IMR-90 (cell line): ENCODE measurements at regions not wholly inside any gene's neighbourhood (a gene's known extent, or its start where the extent isn't known, plus 50 kb on each side); places are given as distances from the start of the nearest gene placed in this dataset.

ENCODE experiments used
- ATAC-seq: fragments of 200-7000 bp; cut with Tn5 transposase; 2 replicates; pipeline ENCODE4 v1.9.1; 2020; ENCODE audit warnings: low read depth, mild to moderate bottlenecking, moderate library complexity
- BruUV-seq: library from RNA; stranded (reverse); fragments of 400-500 nt; replicated peaks from 2 replicates; lab custom pipeline; 2021; lab: Mats Ljungman, UMichigan
- CTCF ChIA-PET: fragments of 300-600 bp; formaldehyde crosslinking; extraction: SDS; loops from one replicate; lab custom pipeline; 2021; ENCODE audit warnings: antibody characterized with exemption; lab: Yijun Ruan, JAX
- POLR2A ChIA-PET: fragments of 300-600 bp; sonication (Branson Sonifier 250); formaldehyde crosslinking; loops from one replicate; lab custom pipeline; 2022; ENCODE audit warnings: antibody characterized with exemption; ENCODE audit not compliant: unreplicated experiment; lab: Charles Lee
- DNase-seq: peaks from one replicate; pipeline ENCODE4 v3.0.0; 2013
- H2AFZ ChIP-seq: replicated peaks from 2 replicates; pipeline ENCODE3; 2013; ENCODE audit warnings: low read length, mild to moderate bottlenecking; ENCODE audit not compliant: poor library complexity
- H2AK5ac ChIP-seq: 2 replicates; pipeline ENCODE4 v1.6.1; 2013; ENCODE audit warnings: low read depth, low read length, inconsistent platforms
- H2AK9ac ChIP-seq: replicated peaks from 2 replicates; pipeline ENCODE3; 2013; ENCODE audit warnings: mild to moderate bottlenecking, low read depth, low read length, moderate library complexity; ENCODE audit not compliant: poor library complexity
- H2BK120ac ChIP-seq: 2 replicates; pipeline ENCODE4 v1.6.1; 2013; ENCODE audit warnings: low read depth, low read length, inconsistent platforms
- H2BK15ac ChIP-seq: 3 replicates; pipeline ENCODE4 v1.6.1; 2013; ENCODE audit warnings: low read depth, low read length, inconsistent platforms
- H2BK20ac ChIP-seq: 2 replicates; pipeline ENCODE4 v1.6.1; 2013; ENCODE audit warnings: low read depth, mild to moderate bottlenecking, inconsistent platforms, low read length, moderate library complexity
- H2BK5ac ChIP-seq: 2 replicates; pipeline ENCODE4 v1.6.1; 2013; ENCODE audit warnings: mild to moderate bottlenecking, low read depth, low read length, inconsistent platforms; ENCODE audit not compliant: poor library complexity, severe bottlenecking
- H3K14ac ChIP-seq: replicated peaks from 2 replicates; pipeline ENCODE4 v1.6.1; 2013; ENCODE audit warnings: low read depth, low read length, inconsistent platforms
- H3K18ac ChIP-seq: 2 replicates; pipeline ENCODE4 v1.6.1; 2013; ENCODE audit warnings: low read depth, low read length, control low read depth
- H3K23ac ChIP-seq: 2 replicates; pipeline ENCODE4 v1.6.1; 2013; ENCODE audit warnings: low read depth, low read length, inconsistent platforms
- H3K27ac ChIP-seq: 2 replicates; pipeline ENCODE4 v1.5.1; 2013; ENCODE audit warnings: mild to moderate bottlenecking, control low read depth, low read length; ENCODE audit not compliant: insufficient read depth
- H3K27me3 ChIP-seq: 2 replicates; pipeline ENCODE4 v1.6.1; 2013; ENCODE audit warnings: low read length; ENCODE audit not compliant: control insufficient read depth, insufficient read depth
- H3K36me3 ChIP-seq: 2 replicates; pipeline ENCODE4 v1.6.1; 2013; ENCODE audit warnings: low read length, mixed read lengths; ENCODE audit not compliant: control insufficient read depth, insufficient read depth
- H3K4ac ChIP-seq: 2 replicates; pipeline ENCODE4 v1.6.1; 2013; ENCODE audit warnings: low read depth, low read length, inconsistent platforms
- H3K4me1 ChIP-seq: 2 replicates; pipeline ENCODE4 v1.6.1; 2013; ENCODE audit warnings: low read length, mixed read lengths; ENCODE audit not compliant: control insufficient read depth, insufficient read depth
- H3K4me2 ChIP-seq: 2 replicates; pipeline ENCODE4 v1.6.1; 2013; ENCODE audit warnings: low read depth, mild to moderate bottlenecking, control low read depth, low read length, moderate library complexity
- H3K4me3 ChIP-seq: 2 replicates; pipeline ENCODE4 v1.5.1; 2013; ENCODE audit warnings: low read depth, mild to moderate bottlenecking, control low read depth, low read length, moderate library complexity; ENCODE audit not compliant: insufficient read depth
- H3K56ac ChIP-seq: 2 replicates; pipeline ENCODE4 v1.6.1; 2013; ENCODE audit warnings: low read length, inconsistent platforms; ENCODE audit not compliant: insufficient read depth; ENCODE audit errors: extremely low read depth
- H3K79me1 ChIP-seq, 2 experiments: 2 replicates each; pipeline ENCODE4 v1.6.1; 2013; ENCODE audit warnings: low read length in 2 of 2, inconsistent platforms in 1 of 2, low read depth in 1 of 2
- H3K9ac ChIP-seq: 2 replicates; pipeline ENCODE4 v1.6.1; 2013; ENCODE audit warnings: low read depth, low read length, control low read depth
- H3K9me1 ChIP-seq: 2 replicates; pipeline ENCODE4 v1.6.1; 2013; ENCODE audit warnings: low read length, inconsistent platforms; ENCODE audit not compliant: insufficient read depth
- H3K9me3 ChIP-seq: 2 replicates; pipeline ENCODE4 v1.6.1; 2013; ENCODE audit warnings: low read length; ENCODE audit not compliant: control insufficient read depth, insufficient read depth
- H4K20me1 ChIP-seq: 2 replicates; pipeline ENCODE4 v1.6.1; 2013; ENCODE audit warnings: low read length, inconsistent platforms; ENCODE audit not compliant: insufficient read depth
- H4K5ac ChIP-seq: 2 replicates; pipeline ENCODE4 v1.6.1; 2013; ENCODE audit warnings: mild to moderate bottlenecking, low read depth, low read length, control low read depth
- H4K8ac ChIP-seq, 2 experiments: 2 replicates each; pipeline ENCODE4 v1.6.1; 2013; ENCODE audit warnings: low read depth in 2 of 2, low read length in 2 of 2, control low read depth in 1 of 2, inconsistent platforms in 1 of 2
- H4K91ac ChIP-seq: 2 replicates; pipeline ENCODE4 v1.6.1; 2013; ENCODE audit warnings: low read depth, low read length, inconsistent platforms; ENCODE audit not compliant: insufficient read depth
- BHLHE40 ChIP-seq: fragments of 150-350 bp; IDR thresholded peaks from 2 replicates; pipeline ENCODE4 v1.6.1; 2016; ENCODE audit warnings: mild to moderate bottlenecking, low read depth, low read length
- CEBPB ChIP-seq: IDR thresholded peaks from 2 replicates; pipeline ENCODE4 v1.6.1; 2012; ENCODE audit warnings: low read depth, low read length, improper control_type of control experiment
- CHD1 ChIP-seq: IDR thresholded peaks from 2 replicates; pipeline ENCODE4 v1.6.1; 2012; ENCODE audit warnings: low read depth, low read length, improper control_type of control experiment
- CTCF ChIP-seq: conservative IDR thresholded peaks from 2 replicates; pipeline ENCODE4 v1.5.1; 2012; ENCODE audit warnings: mild to moderate bottlenecking, low read depth, low read length, improper control_type of control experiment
- ELK1 ChIP-seq: fragments of 150-350 bp; IDR thresholded peaks from 2 replicates; pipeline ENCODE4 v1.6.1; 2016; ENCODE audit warnings: low read depth, mild to moderate bottlenecking, low read length, moderate library complexity, borderline replicate concordance
- FOS ChIP-seq: fragments of 150-350 bp; IDR thresholded peaks from 2 replicates; pipeline ENCODE4 v1.6.1; 2016; ENCODE audit warnings: low read depth, low read length
- MAFK ChIP-seq: IDR thresholded peaks from 2 replicates; pipeline ENCODE4 v1.6.1; 2012; ENCODE audit warnings: low read depth, low read length, improper control_type of control experiment
- MAZ ChIP-seq: IDR thresholded peaks from 2 replicates; pipeline ENCODE4 v1.6.1; 2012; ENCODE audit warnings: low read depth, mild to moderate bottlenecking, low read length, improper control_type of control experiment, moderate library complexity, borderline replicate concordance
- MXI1 ChIP-seq: IDR thresholded peaks from 2 replicates; pipeline ENCODE4 v1.6.1; 2012; ENCODE audit warnings: low read depth, mild to moderate bottlenecking, low read length, moderate library complexity, borderline replicate concordance
- NFE2L2 ChIP-seq: fragments of 150-350 bp; IDR thresholded peaks from 2 replicates; pipeline ENCODE4 v1.6.1; 2016; ENCODE audit warnings: low read depth, mild to moderate bottlenecking, low read length
- POLR2A ChIP-seq: IDR thresholded peaks from 2 replicates; pipeline ENCODE4 v1.6.1; 2012; ENCODE audit warnings: mild to moderate bottlenecking, low read depth, low read length
- RAD21 ChIP-seq: IDR thresholded peaks from 2 replicates; pipeline ENCODE4 v1.6.1; 2012; ENCODE audit warnings: low read length, improper control_type of control experiment
- RCOR1 ChIP-seq: IDR thresholded peaks from 2 replicates; pipeline ENCODE4 v1.6.1; 2012; ENCODE audit warnings: mild to moderate bottlenecking, low read length, improper control_type of control experiment; ENCODE audit not compliant: insufficient replicate concordance
- RFX5 ChIP-seq: IDR thresholded peaks from 2 replicates; pipeline ENCODE4 v1.8.0; 2012; ENCODE audit warnings: low read depth, mild to moderate bottlenecking, low read length, moderate library complexity
- SMC3 ChIP-seq: fragments of 150-350 bp; IDR thresholded peaks from 2 replicates; pipeline ENCODE4 v1.6.1; 2016; ENCODE audit warnings: low read depth, mild to moderate bottlenecking, antibody characterized with exemption, low read length, moderate library complexity
- USF2 ChIP-seq: fragments of 150-350 bp; IDR thresholded peaks from 2 replicates; pipeline ENCODE4 v1.6.1; 2017; ENCODE audit warnings: mild to moderate bottlenecking, antibody characterized with exemption, low read length, low read depth
- WGBS, 2 experiments: methylation state at CpG; one replicate each; pipeline versions ENCODE4 v1.1.5 to v1.1.7; 2013; ENCODE audit warnings: missing lambda C conversion rate in 2 of 2; ENCODE audit not compliant: insufficient read length in 1 of 2; ENCODE audit errors: extremely low coverage in 2 of 2; 5-methylcytosine and 5-hydroxymethylcytosine counted together
- dilution Hi-C: fragments of 300-500 bp; cut with HindIII; formaldehyde crosslinking; loops from one replicate; pipeline ENCODE4 v1.14.3; 2018; ENCODE audit warnings: low sequenced_read_pairs; ENCODE audit not compliant: unreplicated experiment
- in situ Hi-C: fragments of 300-500 bp; cut with MboI; formaldehyde crosslinking; loops from 3 replicates; pipeline ENCODE4 v1.14.3; 2019; ENCODE audit warnings: low sequenced_read_pairs, inconsistent platforms, mixed read lengths
- intact Hi-C: fragments of 100-400 bp; cut with micrococcal nuclease; formaldehyde crosslinking; loops from 2 replicates; pipeline ENCODE4 v1.10.0; 2022

GRCh38 chr3:106182950-106183511, 314.2 kb upstream of the CBLB start:
- Histone ChIP-seq H3K4ac (no peak overlapping the region), H3K56ac (no peak overlapping the region), H3K9ac (no peak overlapping the region), H3K9me1 (no peaks in the 10 kb centered on the region), H4K20me1 (no peaks in the 10 kb centered on the region), H3K36me3 (no peaks in the 10 kb centered on the region), H2BK15ac (no peak overlapping the region), H3K27ac (no peak overlapping the region), H4K91ac (no peak overlapping the region), H3K23ac (no peak overlapping the region), H2AK5ac (no peak overlapping the region), H3K9me3 (no peaks in the 10 kb centered on the region), H3K4me2 (no peak overlapping the region), H2AK9ac (no peak overlapping the region), H2AFZ (no peak overlapping the region), H4K5ac (no peak overlapping the region), H3K4me1 (no peaks in the 10 kb centered on the region), H3K4me3 (no peak overlapping the region), H2BK120ac (no peak overlapping the region), H2BK5ac (no peak overlapping the region), H3K27me3 (no peaks in the 10 kb centered on the region), H3K18ac (no peak overlapping the region), H4K8ac (no peak overlapping the region), H3K14ac (no peak overlapping the region), H3K79me1 (no peaks in the 10 kb centered on the region), H2BK20ac (no peak overlapping the region)
- in situ Hi-C loops (no loop called here), dilution Hi-C loops (no loop called here), intact Hi-C loops (no loop called here)
- DNase-seq (no peak), ATAC-seq (no peak)
- POLR2A ChIA-PET: no interaction called here
- no TSS peak for BruUV-seq
- CTCF ChIA-PET: interaction anchor here (0.6 kb wide), 1 partner anchor 403 kb away, joined by 3 read pairs; no protein-coding TSS in a partner anchor
- no CpG with 5 or more reads among the region's 5 CpGs for WGBS, 2 experiments
- no peak for TF ChIP-seq CTCF
- TF ChIP-seq RCOR1: no peak
- no peak for TF ChIP-seq ELK1
- TF ChIP-seq POLR2A: no peak
- no peak for TF ChIP-seq BHLHE40
- TF ChIP-seq CHD1: no peak
- no peak for TF ChIP-seq RAD21
- TF ChIP-seq FOS: no peak
- TF ChIP-seq NFE2L2: no peak
- no peak for TF ChIP-seq USF2
- TF ChIP-seq SMC3: no peak
- no peak for TF ChIP-seq MAFK
- no peak for TF ChIP-seq CEBPB
- TF ChIP-seq MXI1: no peak
- TF ChIP-seq MAZ: no peak
- TF ChIP-seq RFX5: no peak
